HL-60 (cell line): ENCODE measurements at regions not wholly inside any gene's neighbourhood (a gene's known extent, or its start where the extent isn't known, plus 50 kb on each side); places are given as distances from the start of the nearest gene placed in this dataset.

Experiments
- DNase-seq, 2 experiments: peaks; one replicate each; pipeline ENCODE4 v3.0.0-alpha.2; 2010 to 2020; ENCODE audit warnings: low read depth in 1 of 2, low spot score in 1 of 2
- H3K27ac ChIP-seq: fragments of 250-450 bp; sonication (Bioruptor Pico); replicated peaks from 2 replicates; pipeline ENCODE4 v1.5.1; 2020; ENCODE audit warnings: mild to moderate bottlenecking, moderate library complexity
- H3K27me3 ChIP-seq: fragments of 250-450 bp; sonication (Bioruptor Pico); 2 replicates; pipeline ENCODE4 v1.5.1; 2021; ENCODE audit warnings: mild to moderate bottlenecking, moderate library complexity; ENCODE audit not compliant: insufficient read depth, poor library complexity, severe bottlenecking
- H3K4me3 ChIP-seq: replicated peaks from 2 replicates; pipeline ENCODE4 v1.5.1; 2011; ENCODE audit warnings: mild to moderate bottlenecking, control low read depth, low read length; ENCODE audit not compliant: insufficient read depth
- CTCF ChIP-seq: IDR thresholded peaks from one replicate; pipeline ENCODE4 v1.5.1; 2011; ENCODE audit warnings: low read length, control low read depth, inconsistent platforms; ENCODE audit not compliant: insufficient read depth
- GABPA ChIP-seq: IDR thresholded peaks from 2 replicates; pipeline ENCODE4 v1.6.1; 2012; ENCODE audit warnings: low read depth
- POLR2AphosphoS5 ChIP-seq: IDR thresholded peaks from 2 replicates; pipeline ENCODE4 v1.6.1; 2012; ENCODE audit warnings: low read depth
- SPI1 ChIP-seq: IDR thresholded peaks from 2 replicates; pipeline ENCODE4 v1.6.1; 2012; ENCODE audit warnings: low read depth, mild to moderate bottlenecking, borderline replicate concordance
- TF ChIP-seq, protein P1 (sequence below): IDR thresholded peaks from 2 replicates; pipeline ENCODE4 v1.6.1; 2012; ENCODE audit warnings: low read depth; ENCODE audit not compliant: insufficient replicate concordance

DNA sequence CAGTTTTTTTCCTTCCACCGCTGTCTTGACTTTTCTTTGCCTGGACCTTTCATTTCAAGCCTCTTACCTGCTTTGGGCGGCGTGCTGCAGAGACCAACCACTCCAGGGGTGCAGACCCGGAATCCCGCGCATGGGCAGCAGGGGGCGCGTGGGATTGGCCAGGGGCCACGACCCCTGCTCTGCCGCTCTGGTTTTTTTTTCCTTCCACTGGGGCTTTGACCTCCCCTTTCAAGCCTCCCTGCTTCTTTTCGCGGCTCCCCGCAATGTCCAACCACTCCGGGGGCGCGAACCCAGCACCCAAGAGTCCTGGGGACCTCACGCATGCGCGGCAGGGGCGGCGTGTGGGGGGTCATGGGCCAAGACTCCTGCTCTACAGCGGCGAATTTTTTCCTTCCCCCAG is 325.1 kb downstream of the ALG10 start:
- DNase-seq: no peak
- H3K27ac ChIP-seq: no peak overlapping the region
- no peaks in the 10 kb centered on the region for H3K27me3 ChIP-seq
- TF ChIP-seq GABPA (no peak), CTCF (no peak), POLR2AphosphoS5 (no peak), SPI1 (no peak)
- TF ChIP-seq, protein P1, sequence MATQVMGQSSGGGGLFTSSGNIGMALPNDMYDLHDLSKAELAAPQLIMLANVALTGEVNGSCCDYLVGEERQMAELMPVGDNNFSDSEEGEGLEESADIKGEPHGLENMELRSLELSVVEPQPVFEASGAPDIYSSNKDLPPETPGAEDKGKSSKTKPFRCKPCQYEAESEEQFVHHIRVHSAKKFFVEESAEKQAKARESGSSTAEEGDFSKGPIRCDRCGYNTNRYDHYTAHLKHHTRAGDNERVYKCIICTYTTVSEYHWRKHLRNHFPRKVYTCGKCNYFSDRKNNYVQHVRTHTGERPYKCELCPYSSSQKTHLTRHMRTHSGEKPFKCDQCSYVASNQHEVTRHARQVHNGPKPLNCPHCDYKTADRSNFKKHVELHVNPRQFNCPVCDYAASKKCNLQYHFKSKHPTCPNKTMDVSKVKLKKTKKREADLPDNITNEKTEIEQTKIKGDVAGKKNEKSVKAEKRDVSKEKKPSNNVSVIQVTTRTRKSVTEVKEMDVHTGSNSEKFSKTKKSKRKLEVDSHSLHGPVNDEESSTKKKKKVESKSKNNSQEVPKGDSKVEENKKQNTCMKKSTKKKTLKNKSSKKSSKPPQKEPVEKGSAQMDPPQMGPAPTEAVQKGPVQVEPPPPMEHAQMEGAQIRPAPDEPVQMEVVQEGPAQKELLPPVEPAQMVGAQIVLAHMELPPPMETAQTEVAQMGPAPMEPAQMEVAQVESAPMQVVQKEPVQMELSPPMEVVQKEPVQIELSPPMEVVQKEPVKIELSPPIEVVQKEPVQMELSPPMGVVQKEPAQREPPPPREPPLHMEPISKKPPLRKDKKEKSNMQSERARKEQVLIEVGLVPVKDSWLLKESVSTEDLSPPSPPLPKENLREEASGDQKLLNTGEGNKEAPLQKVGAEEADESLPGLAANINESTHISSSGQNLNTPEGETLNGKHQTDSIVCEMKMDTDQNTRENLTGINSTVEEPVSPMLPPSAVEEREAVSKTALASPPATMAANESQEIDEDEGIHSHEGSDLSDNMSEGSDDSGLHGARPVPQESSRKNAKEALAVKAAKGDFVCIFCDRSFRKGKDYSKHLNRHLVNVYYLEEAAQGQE: no peak
- H3K4me3 ChIP-seq: no peak overlapping the region

DNA sequence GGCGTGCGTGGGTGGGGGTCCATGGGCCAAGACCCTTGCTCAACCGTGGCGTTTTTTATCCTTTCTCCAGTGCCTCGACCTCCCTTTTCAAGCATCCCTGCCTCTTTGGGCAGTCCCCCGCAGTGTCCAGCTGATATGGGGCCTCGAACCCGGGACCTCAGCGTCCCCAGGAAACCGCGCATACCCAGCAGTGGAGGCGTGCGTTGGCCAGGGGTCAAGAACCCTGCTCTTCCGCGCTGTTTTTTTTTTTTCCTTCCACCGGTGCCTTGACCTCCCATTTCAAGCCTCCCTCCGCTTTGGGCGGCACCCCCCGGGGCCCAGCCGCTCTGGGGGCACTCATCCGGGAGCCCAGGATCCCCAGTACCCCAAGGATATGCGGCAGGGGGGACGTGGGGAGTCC is 325.8 kb downstream of the ALG10 start:
- Histone ChIP-seq H3K27ac (no peak overlapping the region), H3K4me3 (no peak overlapping the region), H3K27me3 (no peaks in the 10 kb centered on the region)
- no peak for DNase-seq
- TF ChIP-seq, protein P1: no peak
- TF ChIP-seq POLR2AphosphoS5 (no peak), CTCF (no peak), SPI1 (no peak), GABPA (no peak)

DNA sequence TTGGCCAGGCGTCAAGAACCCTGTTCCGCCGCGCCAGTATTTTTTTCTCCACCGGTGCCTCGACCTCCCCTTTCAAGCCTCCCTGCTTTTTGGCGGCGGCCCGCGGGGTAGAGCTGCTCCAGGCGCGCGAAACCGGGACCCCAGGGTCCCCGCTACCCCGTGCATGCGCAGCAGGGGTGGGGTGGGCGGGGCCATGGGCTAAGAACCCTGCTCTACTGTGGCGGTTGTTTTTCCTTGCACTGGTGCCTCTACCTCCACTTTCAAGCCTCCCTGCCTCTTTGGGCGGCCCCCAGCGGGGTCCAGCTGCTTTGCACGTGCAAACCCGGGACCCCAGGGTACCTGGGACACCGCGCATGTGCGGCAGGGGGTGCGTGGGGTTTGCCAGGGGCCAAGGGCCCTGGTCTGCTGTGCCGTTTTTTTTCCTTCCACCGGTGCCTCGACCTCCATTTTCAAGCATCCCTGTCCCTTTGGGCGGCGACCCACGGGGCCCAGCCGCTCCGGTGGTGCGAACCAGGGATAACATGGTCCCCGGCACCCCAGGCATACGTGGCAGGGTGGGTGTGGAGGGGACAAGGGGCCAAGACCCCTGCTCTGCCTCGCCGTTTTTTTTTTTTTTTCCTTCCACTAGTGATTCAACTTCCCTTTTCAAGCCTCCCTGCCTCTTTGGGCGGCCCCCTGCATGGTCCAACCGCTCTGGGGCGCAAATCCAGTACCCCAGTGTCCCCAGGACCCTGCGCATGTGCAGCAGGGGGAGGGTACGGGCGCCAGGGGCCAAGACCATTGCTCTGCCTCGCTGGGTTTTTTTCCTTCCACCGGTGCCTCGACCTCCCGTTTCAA is 326.8 kb downstream of the ALG10 start:
- DNase-seq: no peak
- no peak for TF ChIP-seq SPI1
- TF ChIP-seq, protein P1: no peak
- TF ChIP-seq GABPA: no peak
- TF ChIP-seq POLR2AphosphoS5: no peak
- no peak for TF ChIP-seq CTCF
- no peaks in the 10 kb centered on the region for H3K27me3 ChIP-seq
- no peak overlapping the region for H3K27ac ChIP-seq
- H3K4me3 ChIP-seq: no peak overlapping the region
